ENCODE measurements at regions not wholly inside any gene's neighbourhood (a gene's known extent, or its start where the extent isn't known, plus 50 kb on each side); places are given as distances from the start of the nearest gene placed in this dataset.

GRCh38 chr3:82179291-82179690, 417.8 kb upstream of the GBE1 start:
- TF ChIP-seq CTCF (IDR thresholded peaks at IDR 0.05; ENCODE audit: insufficient read depth, low read length, poor library complexity, severe bottlenecking) (no peak), EZH2phosphoT487 (conservative IDR thresholded peaks at IDR 0.05; ENCODE audit: low read length) (no peak)

Data from SU-DHL-6 (cell line).